Uterus (tissue), 2 donors: ENCODE measurements at regions not wholly inside any gene's neighbourhood (a gene's known extent, or its start where the extent isn't known, plus 50 kb on each side); places are given as distances from the start of the nearest gene placed in this dataset.
"Not testable (repeated sequence)": the region's sequence is repeated elsewhere in the genome, so short reads cannot be mapped to it uniquely, and the experiment has no call there.

Source experiments
- CTCF ChIP-seq, 4 experiments: fragments of 200-600 bp in 2 of 4; fragments of 450-650 bp in 2 of 4; sonication (generic) in 2 of 4; IDR thresholded peaks; one replicate each; pipeline ENCODE4 v1.5.1; 2016 to 2019; ENCODE audit warnings: antibody characterized with exemption in 4 of 4, mild to moderate bottlenecking in 2 of 4, moderate library complexity in 1 of 4
- POLR2A ChIP-seq, 2 donors: fragments of 450-650 bp; IDR thresholded peaks; one replicate each; pipeline ENCODE4 v1.6.1; 2016; ENCODE audit warnings: antibody characterized with exemption in 2 of 2, mild to moderate bottlenecking in 1 of 2, moderate library complexity in 1 of 2

- TF ChIP-seq CTCF, POLR2A (IDR thresholded peaks at IDR 0.05): not testable (repeated sequence)
Observed at GRCh38 chr13:52571163-52571562, 71.1 kb upstream of the HNRNPA1L2 start.
